ENCODE measurements at regions not wholly inside any gene's neighbourhood (a gene's known extent, or its start where the extent isn't known, plus 50 kb on each side); places are given as distances from the start of the nearest gene placed in this dataset.

- FAIRE-seq (no peak), DNase-seq (no peak)
- Histone ChIP-seq H3K36me3 (ENCODE audit: control insufficient read depth in 3 of 3, insufficient read depth in 2 of 3, low read depth in 1 of 3, low read length in 3 of 3) (no peaks in the 10 kb centered on the region), H3K27me3 (ENCODE audit: control insufficient read depth in 3 of 3, insufficient read depth in 3 of 3, low read length in 3 of 3) (no peaks in the 10 kb centered on the region), H3K4me1 (ENCODE audit: control insufficient read depth in 3 of 3, insufficient read depth in 2 of 3, low read depth in 1 of 3, low read length in 2 of 3) (no peaks in the 10 kb centered on the region), H3K9me3 (ENCODE audit: control insufficient read depth in 2 of 2, insufficient read depth in 1 of 2, low read depth in 1 of 2, low read length in 1 of 2) (no peaks in the 10 kb centered on the region), H3K4me3 (ENCODE audit: low read depth in 1 of 3, low read length in 3 of 3) (no peak overlapping the region), H3K27ac (ENCODE audit: low read depth in 1 of 3, low read length in 2 of 3) (no peak overlapping the region)
- 74 to 79% (median 78%) methylated on average over 3 of the region's 3 CpGs for WGBS, 3 donors
These were observed 2412.4 kb downstream of the PCDH9 start for GRCh38 chr13:64817691-64818090.

- no peaks in the 10 kb centered on the region for H3K36me3 ChIP-seq (ENCODE audit: control insufficient read depth in 3 of 3, insufficient read depth in 2 of 3, low read depth in 1 of 3, low read length in 3 of 3)
- no peaks in the 10 kb centered on the region for H3K27me3 ChIP-seq (ENCODE audit: control insufficient read depth in 3 of 3, insufficient read depth in 3 of 3, low read length in 3 of 3)
- H3K4me1 ChIP-seq (ENCODE audit: control insufficient read depth in 3 of 3, insufficient read depth in 2 of 3, low read depth in 1 of 3, low read length in 2 of 3): no peaks in the 10 kb centered on the region
- no peak overlapping the region for H3K27ac ChIP-seq (ENCODE audit: low read depth in 1 of 3, low read length in 2 of 3)
- peaks cover 0 to 13% of the 10 kb centered on the region in 2 donors for H3K9me3 ChIP-seq (ENCODE audit: control insufficient read depth in 2 of 2, insufficient read depth in 1 of 2, low read depth in 1 of 2, low read length in 1 of 2)
- 82 to 84% (median 84%) methylated on average over 3 of the region's 3 CpGs for WGBS, 3 donors
- no peak for DNase-seq
- FAIRE-seq: no peak
- H3K4me3 ChIP-seq (ENCODE audit: low read depth in 1 of 3, low read length in 3 of 3): no peak overlapping the region
These were observed 2419.4 kb downstream of the PCDH9 start for GRCh38 chr13:64810750-64811149.

- FAIRE-seq: no peak
- H3K27me3 ChIP-seq (ENCODE audit: control insufficient read depth in 3 of 3, insufficient read depth in 3 of 3, low read length in 3 of 3): no peaks in the 10 kb centered on the region
- WGBS, 3 donors: 81 to 92% (median 89%) methylated on average over 4 of the region's 4 CpGs
- H3K4me3 ChIP-seq (ENCODE audit: low read depth in 1 of 3, low read length in 3 of 3): no peak overlapping the region
- H3K9me3 ChIP-seq (ENCODE audit: control insufficient read depth in 2 of 2, insufficient read depth in 1 of 2, low read depth in 1 of 2, low read length in 1 of 2): peaks cover 0 to 13% of the 10 kb centered on the region in 2 donors
- H3K4me1 ChIP-seq (ENCODE audit: control insufficient read depth in 3 of 3, insufficient read depth in 2 of 3, low read depth in 1 of 3, low read length in 2 of 3): no peaks in the 10 kb centered on the region
- no peaks in the 10 kb centered on the region for H3K36me3 ChIP-seq (ENCODE audit: control insufficient read depth in 3 of 3, insufficient read depth in 2 of 3, low read depth in 1 of 3, low read length in 3 of 3)
- DNase-seq: no peak
- no peak overlapping the region for H3K27ac ChIP-seq (ENCODE audit: low read depth in 1 of 3, low read length in 2 of 3)
These were observed 2421.4 kb downstream of the PCDH9 start for GRCh38 chr13:64808704-64809103.

- 42 to 56% (median 52%) methylated on average over 4 of the region's 4 CpGs for WGBS, 3 donors
- FAIRE-seq: no peak
These were observed 2428.4 kb downstream of the PCDH9 start for GRCh38 chr13:64801768-64802167.

GRCh38 chr13:64798422-64798821 lies 2431.7 kb downstream of the PCDH9 start:
- Histone ChIP-seq H3K4me1 (ENCODE audit: control insufficient read depth in 3 of 3, insufficient read depth in 2 of 3, low read depth in 1 of 3, low read length in 2 of 3) (no peaks in the 10 kb centered on the region), H3K4me3 (ENCODE audit: low read depth in 1 of 3, low read length in 3 of 3) (no peak overlapping the region), H3K9me3 (ENCODE audit: control insufficient read depth in 2 of 2, insufficient read depth in 1 of 2, low read depth in 1 of 2, low read length in 1 of 2) (no peaks in the 10 kb centered on the region), H3K27ac (ENCODE audit: low read depth in 1 of 3, low read length in 2 of 3) (no peak overlapping the region), H3K27me3 (ENCODE audit: control insufficient read depth in 3 of 3, insufficient read depth in 3 of 3, low read length in 3 of 3) (no peaks in the 10 kb centered on the region), H3K36me3 (ENCODE audit: control insufficient read depth in 3 of 3, insufficient read depth in 2 of 3, low read depth in 1 of 3, low read length in 3 of 3) (no peaks in the 10 kb centered on the region)
- FAIRE-seq (no peak), DNase-seq (no peak)
- WGBS, 3 donors: 68 to 78% (median 76%) methylated on average over 4 of the region's 4 CpGs

More at GRCh38 chr13:64801768-64802167, 2428.4 kb downstream of the PCDH9 start:
- H3K27ac ChIP-seq (ENCODE audit: low read depth in 1 of 3, low read length in 2 of 3): no peak overlapping the region
- DNase-seq: no peak
- H3K4me3 ChIP-seq (ENCODE audit: low read depth in 1 of 3, low read length in 3 of 3): no peak overlapping the region
- H3K9me3 ChIP-seq (ENCODE audit: control insufficient read depth in 2 of 2, insufficient read depth in 1 of 2, low read depth in 1 of 2, low read length in 1 of 2): no peaks in the 10 kb centered on the region
- H3K4me1 ChIP-seq (ENCODE audit: control insufficient read depth in 3 of 3, insufficient read depth in 2 of 3, low read depth in 1 of 3, low read length in 2 of 3): no peaks in the 10 kb centered on the region
- H3K27me3 ChIP-seq (ENCODE audit: control insufficient read depth in 3 of 3, insufficient read depth in 3 of 3, low read length in 3 of 3): no peaks in the 10 kb centered on the region
- H3K36me3 ChIP-seq (ENCODE audit: control insufficient read depth in 3 of 3, insufficient read depth in 2 of 3, low read depth in 1 of 3, low read length in 3 of 3): no peaks in the 10 kb centered on the region

GRCh38 chr13:64793592-64793991 lies 2436.5 kb downstream of the PCDH9 start:
- Histone ChIP-seq H3K4me3 (ENCODE audit: low read depth in 1 of 3, low read length in 3 of 3) (no peak overlapping the region), H3K4me1 (ENCODE audit: control insufficient read depth in 3 of 3, insufficient read depth in 2 of 3, low read depth in 1 of 3, low read length in 2 of 3) (no peaks in the 10 kb centered on the region), H3K27ac (ENCODE audit: low read depth in 1 of 3, low read length in 2 of 3) (no peak overlapping the region), H3K27me3 (ENCODE audit: control insufficient read depth in 3 of 3, insufficient read depth in 3 of 3, low read length in 3 of 3) (no peaks in the 10 kb centered on the region), H3K36me3 (ENCODE audit: control insufficient read depth in 3 of 3, insufficient read depth in 2 of 3, low read depth in 1 of 3, low read length in 3 of 3) (no peaks in the 10 kb centered on the region), H3K9me3 (ENCODE audit: control insufficient read depth in 2 of 2, insufficient read depth in 1 of 2, low read depth in 1 of 2, low read length in 1 of 2) (no peaks in the 10 kb centered on the region)
- DNase-seq (no peak), FAIRE-seq (no peak)
- 56 to 78% (median 68%) methylated on average over 3 of the region's 3 CpGs for WGBS, 3 donors

- DNase-seq (no peak), FAIRE-seq (no peak)
- Histone ChIP-seq H3K27me3 (ENCODE audit: control insufficient read depth in 3 of 3, insufficient read depth in 3 of 3, low read length in 3 of 3) (no peaks in the 10 kb centered on the region), H3K36me3 (ENCODE audit: control insufficient read depth in 3 of 3, insufficient read depth in 2 of 3, low read depth in 1 of 3, low read length in 3 of 3) (no peaks in the 10 kb centered on the region), H3K4me1 (ENCODE audit: control insufficient read depth in 3 of 3, insufficient read depth in 2 of 3, low read depth in 1 of 3, low read length in 2 of 3) (no peaks in the 10 kb centered on the region), H3K27ac (ENCODE audit: low read depth in 1 of 3, low read length in 2 of 3) (no peak overlapping the region), H3K4me3 (ENCODE audit: low read depth in 1 of 3, low read length in 3 of 3) (no peak overlapping the region), H3K9me3 (ENCODE audit: control insufficient read depth in 2 of 2, insufficient read depth in 1 of 2, low read depth in 1 of 2, low read length in 1 of 2) (no peaks in the 10 kb centered on the region)
- WGBS, 3 donors: 72 to 86% (median 82%) methylated on average over 3 of the region's 3 CpGs
These were observed 2437.0 kb downstream of the PCDH9 start for GRCh38 chr13:64793131-64793530.

GRCh38 chr13:64791373-64791772 lies 2438.8 kb downstream of the PCDH9 start:
- no peaks in the 10 kb centered on the region for H3K36me3 ChIP-seq (ENCODE audit: control insufficient read depth in 3 of 3, insufficient read depth in 2 of 3, low read depth in 1 of 3, low read length in 3 of 3)
- H3K4me3 ChIP-seq (ENCODE audit: low read depth in 1 of 3, low read length in 3 of 3): no peak overlapping the region
- H3K27ac ChIP-seq (ENCODE audit: low read depth in 1 of 3, low read length in 2 of 3): no peak overlapping the region
- DNase-seq (no peak), FAIRE-seq (no peak)
- 87 to 95% (median 90%) methylated on average over 4 of the region's 4 CpGs for WGBS, 3 donors
- H3K4me1 ChIP-seq (ENCODE audit: control insufficient read depth in 3 of 3, insufficient read depth in 2 of 3, low read depth in 1 of 3, low read length in 2 of 3): no peaks in the 10 kb centered on the region
- H3K27me3 ChIP-seq (ENCODE audit: control insufficient read depth in 3 of 3, insufficient read depth in 3 of 3, low read length in 3 of 3): no peaks in the 10 kb centered on the region
- no peaks in the 10 kb centered on the region for H3K9me3 ChIP-seq (ENCODE audit: control insufficient read depth in 2 of 2, insufficient read depth in 1 of 2, low read depth in 1 of 2, low read length in 1 of 2)

GRCh38 chr13:64782466-64782865 lies 2447.7 kb downstream of the PCDH9 start:
- Histone ChIP-seq H3K27me3 (ENCODE audit: control insufficient read depth in 3 of 3, insufficient read depth in 3 of 3, low read length in 3 of 3) (no peaks in the 10 kb centered on the region), H3K4me3 (ENCODE audit: low read depth in 1 of 3, low read length in 3 of 3) (no peak overlapping the region), H3K27ac (ENCODE audit: low read depth in 1 of 3, low read length in 2 of 3) (no peak overlapping the region), H3K4me1 (ENCODE audit: control insufficient read depth in 3 of 3, insufficient read depth in 2 of 3, low read depth in 1 of 3, low read length in 2 of 3) (no peaks in the 10 kb centered on the region), H3K9me3 (ENCODE audit: control insufficient read depth in 2 of 2, insufficient read depth in 1 of 2, low read depth in 1 of 2, low read length in 1 of 2) (no peaks in the 10 kb centered on the region), H3K36me3 (ENCODE audit: control insufficient read depth in 3 of 3, insufficient read depth in 2 of 3, low read depth in 1 of 3, low read length in 3 of 3) (no peaks in the 10 kb centered on the region)
- DNase-seq (no peak), FAIRE-seq (no peak)
- WGBS, 3 donors: 36 to 66% (median 39%) methylated on average over 4 of the region's 4 CpGs
